Liver (tissue), 3 donors: ENCODE measurements at regions not wholly inside any gene's neighbourhood (a gene's known extent, or its start where the extent isn't known, plus 50 kb on each side); places are given as distances from the start of the nearest gene placed in this dataset.

Experiments
- RAD21 ChIP-seq, 2 donors: IDR thresholded peaks; 2 replicates each; pipeline ENCODE4 v1.6.1; 2016; ENCODE audit warnings: antibody characterized with exemption in 2 of 2, mild to moderate bottlenecking in 2 of 2
- RXRA ChIP-seq, 2 donors: IDR thresholded peaks; 2 replicates each; pipeline ENCODE4 v1.6.1; 2017 to 2018; ENCODE audit warnings: antibody characterized with exemption in 2 of 2, mild to moderate bottlenecking in 1 of 2
- YY1 ChIP-seq: IDR thresholded peaks from 2 replicates; pipeline ENCODE4 v1.6.1; 2016; ENCODE audit warnings: antibody characterized with exemption, mild to moderate bottlenecking
- TF ChIP-seq, protein P1 (sequence below): fragments of 150-350 bp; IDR thresholded peaks from 2 replicates; pipeline ENCODE4 v1.5.1; 2017; ENCODE audit warnings: improper control_type of control experiment, low read depth, low read length; ENCODE audit not compliant: missing input control
- TF ChIP-seq, protein P2 (sequence below): IDR thresholded peaks from 2 replicates; pipeline ENCODE4 v1.6.1; 2016; ENCODE audit warnings: antibody characterized with exemption
- donor health status: healthy.
- donor health status: healthy.

DNA sequence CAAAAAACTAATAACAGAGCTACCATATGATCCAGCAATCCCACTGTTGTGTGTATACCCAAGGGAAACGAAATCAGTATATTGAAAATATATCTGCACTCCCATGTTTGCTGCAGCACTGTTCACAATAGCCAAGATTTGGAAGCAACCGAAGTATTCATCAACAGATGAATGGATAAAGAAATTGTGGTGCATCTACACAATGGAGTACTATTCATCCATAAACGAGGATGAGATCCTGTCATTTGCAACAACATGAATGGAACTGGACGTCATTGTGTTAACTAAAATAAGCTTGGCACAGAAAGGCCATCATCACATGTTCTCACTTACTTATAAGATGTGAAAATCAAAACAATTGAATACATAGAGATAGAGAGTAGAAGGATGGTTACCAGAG lies 402.1 kb downstream of the KCTD8 start:
- no peak for TF ChIP-seq YY1
- TF ChIP-seq RXRA (IDR thresholded peaks at IDR 0.05): no peak
- TF ChIP-seq, protein P1, sequence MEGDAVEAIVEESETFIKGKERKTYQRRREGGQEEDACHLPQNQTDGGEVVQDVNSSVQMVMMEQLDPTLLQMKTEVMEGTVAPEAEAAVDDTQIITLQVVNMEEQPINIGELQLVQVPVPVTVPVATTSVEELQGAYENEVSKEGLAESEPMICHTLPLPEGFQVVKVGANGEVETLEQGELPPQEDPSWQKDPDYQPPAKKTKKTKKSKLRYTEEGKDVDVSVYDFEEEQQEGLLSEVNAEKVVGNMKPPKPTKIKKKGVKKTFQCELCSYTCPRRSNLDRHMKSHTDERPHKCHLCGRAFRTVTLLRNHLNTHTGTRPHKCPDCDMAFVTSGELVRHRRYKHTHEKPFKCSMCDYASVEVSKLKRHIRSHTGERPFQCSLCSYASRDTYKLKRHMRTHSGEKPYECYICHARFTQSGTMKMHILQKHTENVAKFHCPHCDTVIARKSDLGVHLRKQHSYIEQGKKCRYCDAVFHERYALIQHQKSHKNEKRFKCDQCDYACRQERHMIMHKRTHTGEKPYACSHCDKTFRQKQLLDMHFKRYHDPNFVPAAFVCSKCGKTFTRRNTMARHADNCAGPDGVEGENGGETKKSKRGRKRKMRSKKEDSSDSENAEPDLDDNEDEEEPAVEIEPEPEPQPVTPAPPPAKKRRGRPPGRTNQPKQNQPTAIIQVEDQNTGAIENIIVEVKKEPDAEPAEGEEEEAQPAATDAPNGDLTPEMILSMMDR: no peak
- TF ChIP-seq RAD21 (IDR thresholded peaks at IDR 0.05): no peak
- TF ChIP-seq, protein P2, sequence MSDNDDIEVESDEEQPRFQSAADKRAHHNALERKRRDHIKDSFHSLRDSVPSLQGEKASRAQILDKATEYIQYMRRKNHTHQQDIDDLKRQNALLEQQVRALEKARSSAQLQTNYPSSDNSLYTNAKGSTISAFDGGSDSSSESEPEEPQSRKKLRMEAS: no peak
